Fibroblast of pulmonary artery (primary cell): ENCODE measurements at regions not wholly inside any gene's neighbourhood (a gene's known extent, or its start where the extent isn't known, plus 50 kb on each side); places are given as distances from the start of the nearest gene placed in this dataset.

Experiments
- DNase-seq: peaks from one replicate; pipeline ENCODE4 v3.0.0-alpha.2; 2010; ENCODE audit warnings: low read depth
- H3K4me3 ChIP-seq: replicated peaks from 2 replicates; pipeline ENCODE4 v1.5.1; 2011; ENCODE audit warnings: low read depth, mild to moderate bottlenecking, control low read depth, low read length, moderate library complexity
- CTCF ChIP-seq: IDR thresholded peaks from 2 replicates; pipeline ENCODE4 v1.5.1; 2011; ENCODE audit warnings: mild to moderate bottlenecking, control low read depth, low read length, inconsistent platforms; ENCODE audit errors: missing control alignments

- peak overlapping the region; percentile 1 for H3K4me3 ChIP-seq
- peak; percentile 90 for DNase-seq
- no peak for TF ChIP-seq CTCF
These were observed 382.3 kb downstream of the ACTL7B start for GRCh38 chr9:108473209-108474112.

- H3K4me3 ChIP-seq: no peak overlapping the region
- peak; percentile 53 for DNase-seq
- no peak for TF ChIP-seq CTCF
These were observed 386.1 kb downstream of the ACTL7B start for GRCh38 chr9:108469654-108470053.

GRCh38 chr9:108468364-108468763 lies 387.4 kb downstream of the ACTL7B start:
- TF ChIP-seq CTCF: peak; percentile 58
- peak; percentile 51 for DNase-seq
- no peak overlapping the region for H3K4me3 ChIP-seq

- peak; percentile 47 for DNase-seq
- TF ChIP-seq CTCF: no peak
- no peak overlapping the region for H3K4me3 ChIP-seq
These were observed 388.0 kb downstream of the ACTL7B start for GRCh38 chr9:108467653-108468324.

- no peak for TF ChIP-seq CTCF
- no peak for DNase-seq
- H3K4me3 ChIP-seq: no peak overlapping the region
These were observed 388.6 kb downstream of the ACTL7B start for GRCh38 chr9:108467161-108467560.

GRCh38 chr9:108466304-108466703 lies 389.5 kb downstream of the ACTL7B start:
- H3K4me3 ChIP-seq: no peak overlapping the region
- no peak for TF ChIP-seq CTCF
- DNase-seq: no peak
